ENCODE measurements at regions not wholly inside any gene's neighbourhood (a gene's known extent, or its start where the extent isn't known, plus 50 kb on each side); places are given as distances from the start of the nearest gene placed in this dataset.

DNA sequence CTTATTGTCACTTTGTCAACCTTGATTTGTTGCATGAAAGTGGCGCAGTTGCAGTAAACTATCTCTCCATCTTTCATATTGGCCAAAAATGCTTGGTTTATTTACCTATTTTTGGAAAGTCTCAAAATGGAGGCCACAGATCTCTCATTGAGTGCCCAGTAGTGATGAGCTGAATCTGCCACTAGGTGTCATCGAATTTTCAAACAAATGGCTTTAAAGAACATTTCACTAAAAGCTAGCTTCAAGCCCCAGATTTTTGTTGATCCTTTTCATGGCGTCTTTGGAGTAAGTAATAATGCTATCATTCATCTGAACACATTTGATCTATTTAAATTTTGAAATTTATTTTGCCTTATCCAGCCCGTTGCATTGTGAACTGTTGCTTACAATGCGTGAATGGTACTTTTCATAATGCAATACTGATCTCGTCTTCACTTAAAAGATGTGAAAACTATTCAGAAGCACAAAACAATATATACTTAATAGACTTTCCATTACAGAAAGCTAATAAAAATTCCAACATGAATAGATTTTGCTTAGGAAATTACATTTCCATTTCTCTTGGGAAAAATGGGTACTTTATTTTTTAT, 236.2 kb downstream of the DNAJB9 start:
- H3K9me3 ChIP-seq (ENCODE audit: control insufficient read depth in 3 of 3, low read length in 3 of 3): no peaks in the 10 kb centered on the region
- H3K4me3 ChIP-seq (ENCODE audit: low read length in 3 of 3): no peak overlapping the region
- no peaks in the 10 kb centered on the region for H3K36me3 ChIP-seq (ENCODE audit: control insufficient read depth in 3 of 3, insufficient read depth in 3 of 3, low read length in 3 of 3)
- H3K4me1 ChIP-seq (ENCODE audit: control insufficient read depth in 3 of 3, insufficient read depth in 3 of 3, low read length in 3 of 3): no peaks in the 10 kb centered on the region
- peaks cover 0 to 2% (median 0%) of the 10 kb centered on the region in 3 donors for H3K27me3 ChIP-seq (ENCODE audit: control insufficient read depth in 3 of 3, insufficient read depth in 3 of 3, low read length in 3 of 3)
- H3K27ac ChIP-seq (ENCODE audit: low read depth, low read length): no peak overlapping the region
- H3K9ac ChIP-seq (ENCODE audit: low read depth in 1 of 3, low read length in 3 of 3): no peak overlapping the region

DNA sequence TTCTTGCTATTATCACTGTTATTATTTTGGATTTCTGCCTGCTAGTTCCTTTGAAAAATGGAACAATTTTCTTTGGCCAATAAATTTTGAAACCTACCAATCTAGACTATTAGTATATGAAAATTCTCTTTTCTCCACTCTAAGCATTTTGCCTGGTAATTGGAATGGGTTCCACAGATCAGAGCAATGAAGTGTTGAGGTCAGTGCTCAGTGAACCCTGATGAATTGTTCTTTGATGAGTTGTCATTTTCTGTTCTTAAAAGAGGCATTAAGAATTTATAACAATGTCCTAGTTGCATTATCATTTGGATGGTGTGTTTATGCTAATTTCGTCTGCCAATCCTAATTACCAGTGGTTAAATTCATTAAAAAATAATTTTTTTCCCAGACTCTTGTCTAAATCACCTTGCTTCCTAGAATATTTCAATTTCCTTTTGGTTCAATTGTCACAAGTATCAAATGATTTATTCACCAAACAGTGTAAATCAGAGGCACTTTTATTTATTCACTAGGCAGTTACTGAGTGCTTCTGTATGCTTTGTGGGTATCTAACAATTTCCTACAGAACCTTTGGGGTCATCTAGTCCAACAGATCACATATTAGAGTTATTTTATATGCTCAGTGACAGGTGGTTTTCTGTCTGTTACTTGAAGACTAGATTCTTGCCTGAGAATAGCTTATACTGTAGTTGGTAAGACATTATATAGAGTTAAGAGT, 239.0 kb downstream of the DNAJB9 start:
- Histone ChIP-seq H3K4me3 (ENCODE audit: low read length in 3 of 3) (no peak overlapping the region), H3K9ac (ENCODE audit: low read depth in 1 of 3, low read length in 3 of 3) (no peak overlapping the region), H3K4me1 (ENCODE audit: control insufficient read depth in 3 of 3, insufficient read depth in 3 of 3, low read length in 3 of 3) (no peaks in the 10 kb centered on the region), H3K36me3 (ENCODE audit: control insufficient read depth in 3 of 3, insufficient read depth in 3 of 3, low read length in 3 of 3) (no peaks in the 10 kb centered on the region), H3K9me3 (ENCODE audit: control insufficient read depth in 3 of 3, low read length in 3 of 3) (no peaks in the 10 kb centered on the region), H3K27ac (ENCODE audit: low read depth, low read length) (no peak overlapping the region), H3K27me3 (ENCODE audit: control insufficient read depth in 3 of 3, insufficient read depth in 3 of 3, low read length in 3 of 3) (no peaks in the 10 kb centered on the region)

DNA sequence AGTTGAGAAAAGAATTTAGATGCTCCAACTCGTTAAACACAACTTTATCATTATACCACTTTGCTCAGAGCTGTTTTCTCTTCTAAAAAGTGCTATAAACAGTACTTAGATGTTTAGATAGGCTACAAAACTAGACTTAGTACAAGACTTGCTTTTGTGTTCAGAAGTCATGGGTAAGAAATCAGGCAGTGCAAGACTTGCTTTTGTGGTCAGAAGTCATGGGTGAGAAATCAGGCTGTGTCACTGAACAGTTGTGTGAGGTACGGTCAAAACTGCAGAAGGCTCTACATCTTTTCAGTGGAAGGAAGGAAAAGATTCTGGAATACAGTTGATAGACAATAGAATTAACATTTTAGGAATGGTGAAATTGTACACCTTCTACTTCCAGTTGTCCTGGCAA, 239.7 kb downstream of the DNAJB9 start:
- H3K27me3 ChIP-seq (ENCODE audit: control insufficient read depth in 3 of 3, insufficient read depth in 3 of 3, low read length in 3 of 3): no peaks in the 10 kb centered on the region

DNA sequence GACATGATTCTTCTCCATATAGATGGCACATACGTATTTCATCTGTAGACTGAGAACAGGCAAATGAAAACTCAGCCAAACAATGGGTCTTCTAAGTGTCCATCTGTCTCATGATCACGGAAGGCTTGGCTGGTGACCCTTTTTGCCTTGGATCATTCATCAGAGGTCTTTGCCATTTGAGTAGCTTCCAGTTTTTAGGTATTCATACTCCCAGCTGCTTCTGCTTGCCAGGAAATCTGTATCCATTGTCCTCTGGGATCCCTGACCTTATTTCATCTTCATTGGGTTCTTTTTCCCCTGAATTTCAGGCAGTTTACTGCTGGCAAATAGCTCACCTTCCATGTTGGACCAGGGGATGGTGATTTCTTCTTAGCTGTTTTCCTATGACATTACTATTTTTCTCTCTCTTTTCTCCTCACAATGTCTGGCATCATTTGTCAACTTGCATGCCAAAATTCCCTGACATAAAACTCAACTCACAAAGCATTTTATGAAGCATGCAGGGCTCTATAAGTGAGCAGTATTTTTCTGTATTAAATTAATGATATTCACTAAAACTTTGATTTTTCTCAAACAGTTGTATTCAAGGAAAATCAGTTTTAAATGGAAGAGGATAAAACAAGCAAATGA, 241.2 kb downstream of the DNAJB9 start:
- Histone ChIP-seq H3K27me3 (ENCODE audit: control insufficient read depth in 3 of 3, insufficient read depth in 3 of 3, low read length in 3 of 3) (no peaks in the 10 kb centered on the region), H3K9ac (ENCODE audit: low read depth in 1 of 3, low read length in 3 of 3) (no peak overlapping the region), H3K9me3 (ENCODE audit: control insufficient read depth in 3 of 3, low read length in 3 of 3) (no peaks in the 10 kb centered on the region), H3K4me1 (ENCODE audit: control insufficient read depth in 3 of 3, insufficient read depth in 3 of 3, low read length in 3 of 3) (no peaks in the 10 kb centered on the region), H3K36me3 (ENCODE audit: control insufficient read depth in 3 of 3, insufficient read depth in 3 of 3, low read length in 3 of 3) (no peaks in the 10 kb centered on the region), H3K4me3 (ENCODE audit: low read length in 3 of 3) (no peak overlapping the region), H3K27ac (ENCODE audit: low read depth, low read length) (no peak overlapping the region)

More for the DNA sequence above, 239.7 kb downstream of the DNAJB9 start:
- H3K9ac ChIP-seq (ENCODE audit: low read depth in 1 of 3, low read length in 3 of 3): no peak overlapping the region
- H3K9me3 ChIP-seq (ENCODE audit: control insufficient read depth in 3 of 3, low read length in 3 of 3): no peaks in the 10 kb centered on the region
- no peaks in the 10 kb centered on the region for H3K36me3 ChIP-seq (ENCODE audit: control insufficient read depth in 3 of 3, insufficient read depth in 3 of 3, low read length in 3 of 3)
- H3K4me3 ChIP-seq (ENCODE audit: low read length in 3 of 3): no peak overlapping the region
- no peak overlapping the region for H3K27ac ChIP-seq (ENCODE audit: low read depth, low read length)
- H3K4me1 ChIP-seq (ENCODE audit: control insufficient read depth in 3 of 3, insufficient read depth in 3 of 3, low read length in 3 of 3): no peaks in the 10 kb centered on the region

DNA sequence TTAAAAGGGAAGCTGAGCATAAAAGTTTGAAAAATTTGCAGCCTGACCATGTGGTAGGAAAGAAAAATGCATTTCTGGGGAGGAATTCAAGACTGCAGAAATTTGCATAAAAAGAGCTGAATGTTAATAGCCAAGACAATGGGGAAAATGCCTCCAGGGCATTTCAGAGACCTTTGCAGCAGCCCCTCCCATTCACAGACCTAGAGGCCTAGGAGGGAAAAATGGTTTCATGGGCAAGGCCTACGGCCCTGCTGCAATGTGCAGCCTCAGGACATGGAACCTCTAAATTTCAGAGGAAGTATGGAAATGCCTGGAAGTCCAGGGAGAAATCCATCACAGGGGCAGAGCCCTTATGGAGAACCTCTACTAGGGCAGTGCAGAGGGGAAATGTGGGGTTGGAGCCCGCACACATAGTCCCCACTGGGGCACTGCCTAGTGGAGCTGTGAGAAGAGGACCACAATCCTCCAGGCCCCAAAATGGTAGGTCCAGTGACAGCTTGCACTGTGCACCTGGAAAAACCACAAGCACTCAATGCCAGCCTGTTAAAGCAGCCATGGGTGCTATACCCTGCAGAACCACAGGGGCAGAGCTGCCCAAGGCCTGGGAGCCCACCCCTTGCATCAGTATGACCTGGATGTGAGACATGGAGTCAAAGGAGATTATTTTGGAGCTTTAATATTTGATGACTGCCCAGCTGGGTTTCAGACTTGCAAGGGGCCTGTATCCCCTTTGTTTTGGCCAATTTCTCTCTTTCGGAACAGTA, 243.8 kb downstream of the DNAJB9 start:
- no peak overlapping the region for H3K27ac ChIP-seq (ENCODE audit: low read depth, low read length)
- no peaks in the 10 kb centered on the region for H3K9me3 ChIP-seq (ENCODE audit: control insufficient read depth in 3 of 3, low read length in 3 of 3)
- H3K4me3 ChIP-seq (ENCODE audit: low read length in 3 of 3): no peak overlapping the region
- H3K4me1 ChIP-seq (ENCODE audit: control insufficient read depth in 3 of 3, insufficient read depth in 3 of 3, low read length in 3 of 3): no peaks in the 10 kb centered on the region
- H3K36me3 ChIP-seq (ENCODE audit: control insufficient read depth in 3 of 3, insufficient read depth in 3 of 3, low read length in 3 of 3): no peaks in the 10 kb centered on the region
- H3K27me3 ChIP-seq (ENCODE audit: control insufficient read depth in 3 of 3, insufficient read depth in 3 of 3, low read length in 3 of 3): no peaks in the 10 kb centered on the region
- H3K9ac ChIP-seq (ENCODE audit: low read depth in 1 of 3, low read length in 3 of 3): no peak overlapping the region

DNA sequence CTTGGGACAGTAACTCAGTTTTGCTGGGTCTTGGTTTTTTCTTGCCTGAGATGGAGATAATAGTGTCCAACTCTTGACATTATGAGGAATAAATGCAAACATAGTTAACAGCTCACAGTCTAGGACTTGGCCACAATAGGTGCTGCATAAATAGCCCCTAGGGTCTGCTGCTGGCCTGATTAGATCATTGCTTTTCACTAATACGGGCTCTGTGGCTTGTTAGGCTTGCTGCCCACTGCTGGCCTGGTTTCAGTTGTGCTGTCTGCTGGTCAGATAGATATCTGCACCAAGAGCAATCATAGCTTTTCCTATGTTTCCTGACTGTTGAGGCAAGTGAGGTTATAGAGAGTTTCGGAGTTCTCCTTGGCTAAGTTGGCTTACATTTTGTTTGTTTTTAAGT, 246.1 kb downstream of the DNAJB9 start:
- no peak overlapping the region for H3K9ac ChIP-seq (ENCODE audit: low read depth in 1 of 3, low read length in 3 of 3)
- H3K27me3 ChIP-seq (ENCODE audit: control insufficient read depth in 3 of 3, insufficient read depth in 3 of 3, low read length in 3 of 3): no peaks in the 10 kb centered on the region
- no peaks in the 10 kb centered on the region for H3K4me1 ChIP-seq (ENCODE audit: control insufficient read depth in 3 of 3, insufficient read depth in 3 of 3, low read length in 3 of 3)
- H3K9me3 ChIP-seq (ENCODE audit: control insufficient read depth in 3 of 3, low read length in 3 of 3): no peaks in the 10 kb centered on the region
- H3K4me3 ChIP-seq (ENCODE audit: low read length in 3 of 3): no peak overlapping the region
- H3K36me3 ChIP-seq (ENCODE audit: control insufficient read depth in 3 of 3, insufficient read depth in 3 of 3, low read length in 3 of 3): no peaks in the 10 kb centered on the region
- no peak overlapping the region for H3K27ac ChIP-seq (ENCODE audit: low read depth, low read length)

DNA sequence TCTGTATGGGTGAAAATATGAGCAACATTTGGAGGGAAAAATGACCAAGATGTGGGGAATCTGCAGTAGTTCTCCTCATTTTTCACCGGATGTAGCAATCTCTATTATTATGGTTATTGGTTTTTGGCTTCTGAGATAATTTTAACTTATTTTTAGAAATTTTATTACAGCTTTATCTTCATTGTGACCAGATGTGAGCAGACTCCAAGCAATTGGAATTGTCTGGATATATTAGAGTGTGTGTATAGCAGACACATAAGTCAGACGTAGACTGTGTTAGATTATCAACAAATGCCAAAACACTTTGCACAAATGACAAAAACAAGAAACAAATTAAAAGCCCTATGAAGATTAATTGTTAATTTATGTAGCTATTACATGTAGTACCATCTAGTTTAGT, 249.1 kb downstream of the DNAJB9 start:
- no peak overlapping the region for H3K27ac ChIP-seq (ENCODE audit: low read depth, low read length)
- H3K9ac ChIP-seq (ENCODE audit: low read depth in 1 of 3, low read length in 3 of 3): no peak overlapping the region
- H3K9me3 ChIP-seq (ENCODE audit: control insufficient read depth in 3 of 3, low read length in 3 of 3): no peaks in the 10 kb centered on the region
- H3K36me3 ChIP-seq (ENCODE audit: control insufficient read depth in 3 of 3, insufficient read depth in 3 of 3, low read length in 3 of 3): no peaks in the 10 kb centered on the region
- H3K27me3 ChIP-seq (ENCODE audit: control insufficient read depth in 3 of 3, insufficient read depth in 3 of 3, low read length in 3 of 3): no peaks in the 10 kb centered on the region
- H3K4me1 ChIP-seq (ENCODE audit: control insufficient read depth in 3 of 3, insufficient read depth in 3 of 3, low read length in 3 of 3): no peaks in the 10 kb centered on the region
- H3K4me3 ChIP-seq (ENCODE audit: low read length in 3 of 3): no peak overlapping the region

DNA sequence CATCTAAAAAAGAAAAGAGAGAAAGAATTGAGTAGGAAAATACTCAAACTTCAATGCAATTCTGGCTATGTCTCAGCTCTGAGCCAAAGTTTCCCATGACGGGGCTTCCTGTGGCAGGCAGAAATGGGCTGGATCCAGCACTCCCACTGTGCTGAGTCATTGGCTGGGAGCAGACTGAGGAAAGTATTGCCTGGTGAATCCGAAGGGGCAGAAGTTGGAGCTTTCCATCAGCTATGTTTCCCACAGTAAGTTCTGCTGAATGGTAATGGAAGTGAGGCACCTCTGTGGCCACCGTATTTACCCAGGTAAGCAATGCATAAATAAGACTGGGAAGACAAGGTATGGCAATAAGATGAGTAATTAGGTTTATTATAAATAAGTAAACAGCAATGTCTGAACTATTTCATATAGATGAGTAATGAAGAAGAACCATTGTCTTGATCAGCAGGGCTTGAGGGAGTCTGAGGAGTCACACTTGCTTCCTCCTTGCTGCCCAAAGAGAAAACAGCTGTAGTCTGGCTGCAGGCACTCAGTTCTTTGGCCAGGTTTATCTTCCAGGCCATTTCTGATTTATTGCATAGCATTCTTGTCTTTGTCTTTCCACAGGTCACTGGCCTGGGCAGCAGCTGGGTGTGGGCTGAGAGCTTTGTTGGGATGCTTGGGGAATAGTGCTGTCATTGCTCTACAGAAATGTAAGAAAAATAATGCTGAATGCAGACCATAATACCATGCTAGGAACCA, 255.3 kb downstream of the DNAJB9 start:
- Histone ChIP-seq H3K9me3 (ENCODE audit: control insufficient read depth in 3 of 3, low read length in 3 of 3) (no peaks in the 10 kb centered on the region), H3K4me1 (ENCODE audit: control insufficient read depth in 3 of 3, insufficient read depth in 3 of 3, low read length in 3 of 3) (no peaks in the 10 kb centered on the region), H3K9ac (ENCODE audit: low read depth in 1 of 3, low read length in 3 of 3) (no peak overlapping the region), H3K27me3 (ENCODE audit: control insufficient read depth in 3 of 3, insufficient read depth in 3 of 3, low read length in 3 of 3) (no peaks in the 10 kb centered on the region), H3K27ac (ENCODE audit: low read depth, low read length) (no peak overlapping the region), H3K36me3 (ENCODE audit: control insufficient read depth in 3 of 3, insufficient read depth in 3 of 3, low read length in 3 of 3) (no peaks in the 10 kb centered on the region), H3K4me3 (ENCODE audit: low read length in 3 of 3) (no peak overlapping the region)

DNA sequence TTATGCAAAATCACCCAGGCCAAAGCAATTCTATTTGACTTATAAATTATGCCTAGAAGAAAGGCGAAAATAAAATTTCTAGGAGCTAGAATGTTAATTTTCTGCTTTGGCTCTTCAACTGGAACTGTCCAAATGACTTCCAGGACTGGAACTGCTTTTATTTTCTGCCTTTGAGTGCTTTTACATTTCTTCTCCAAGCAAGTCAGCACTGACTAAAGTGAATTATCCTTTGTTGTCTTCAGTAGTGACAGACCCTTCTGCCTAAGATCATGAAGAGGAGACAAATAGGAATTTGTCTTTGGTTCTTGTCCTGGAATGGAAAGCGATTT, 255.9 kb downstream of the DNAJB9 start:
- Histone ChIP-seq H3K27me3 (ENCODE audit: control insufficient read depth in 3 of 3, insufficient read depth in 3 of 3, low read length in 3 of 3) (no peaks in the 10 kb centered on the region), H3K9me3 (ENCODE audit: control insufficient read depth in 3 of 3, low read length in 3 of 3) (no peaks in the 10 kb centered on the region), H3K27ac (ENCODE audit: low read depth, low read length) (no peak overlapping the region), H3K9ac (ENCODE audit: low read depth in 1 of 3, low read length in 3 of 3) (no peak overlapping the region), H3K4me1 (ENCODE audit: control insufficient read depth in 3 of 3, insufficient read depth in 3 of 3, low read length in 3 of 3) (no peaks in the 10 kb centered on the region), H3K36me3 (ENCODE audit: control insufficient read depth in 3 of 3, insufficient read depth in 3 of 3, low read length in 3 of 3) (no peaks in the 10 kb centered on the region), H3K4me3 (ENCODE audit: low read length in 3 of 3) (no peak overlapping the region)
